Myocyte (in vitro differentiated cells): ENCODE measurements at regions not wholly inside any gene's neighbourhood (a gene's known extent, or its start where the extent isn't known, plus 50 kb on each side); places are given as distances from the start of the nearest gene placed in this dataset.

Experiments used
- DNase-seq: peaks from one replicate; pipeline ENCODE4 v3.0.0-alpha.2; 2012; ENCODE audit warnings: low read depth

- no peak for DNase-seq
These were observed 172.2 kb downstream of the OLFM4 start for GRCh38 chr13:53200498-53201453.

- no peak for DNase-seq
These were observed 173.0 kb downstream of the OLFM4 start for GRCh38 chr13:53201454-53202225.

- DNase-seq = no peak
These were observed 176.0 kb downstream of the OLFM4 start for GRCh38 chr13:53204598-53204997.

GRCh38 chr13:53206455-53206854 lies 177.8 kb downstream of the OLFM4 start:
- DNase-seq = no peak

- no peak for DNase-seq
These were observed 178.9 kb downstream of the OLFM4 start for GRCh38 chr13:53207556-53207955.

GRCh38 chr13:53214433-53214832 lies 185.8 kb downstream of the OLFM4 start:
- no peak for DNase-seq

DNA sequence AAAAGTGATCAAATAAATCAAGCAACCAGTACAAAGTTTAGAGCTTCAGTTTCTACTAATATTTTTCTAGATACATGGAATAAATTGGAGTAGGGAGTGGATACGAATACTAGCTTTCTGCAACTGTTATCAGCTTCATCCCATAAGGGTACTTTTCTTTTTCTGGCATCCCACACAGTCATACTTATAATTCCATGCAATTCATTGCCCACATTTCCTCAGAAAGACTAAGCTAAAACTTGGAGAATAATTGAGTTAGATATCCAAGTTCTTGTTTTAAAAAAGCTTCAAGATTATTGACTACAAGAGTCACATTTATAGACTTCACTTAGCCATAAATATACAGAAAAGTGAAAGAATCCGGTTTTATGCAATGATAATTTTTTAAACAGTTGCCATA lies 186.9 kb downstream of the OLFM4 start:
- no peak for DNase-seq

DNA sequence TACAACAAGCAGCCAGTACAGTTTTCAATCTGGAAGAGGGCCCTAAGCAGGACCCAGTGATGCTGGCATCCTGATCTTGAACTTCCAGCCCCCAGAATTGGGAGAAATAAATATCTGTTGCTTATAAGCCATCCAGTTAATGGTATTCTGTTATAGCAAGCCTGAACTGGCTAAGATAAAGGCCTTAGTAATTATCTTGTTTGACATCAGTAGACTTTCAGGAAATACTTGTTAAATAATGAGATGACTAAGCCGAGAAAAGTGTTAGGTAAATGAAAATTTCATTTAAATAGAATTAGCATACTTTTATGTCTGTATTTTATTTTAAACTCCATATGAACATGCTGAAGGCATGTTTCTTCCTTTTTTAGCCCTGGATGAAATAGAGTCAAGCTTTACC lies 188.2 kb downstream of the OLFM4 start:
- DNase-seq = no peak

GRCh38 chr13:53217194-53217593 lies 188.6 kb downstream of the OLFM4 start:
- DNase-seq = no peak

DNA sequence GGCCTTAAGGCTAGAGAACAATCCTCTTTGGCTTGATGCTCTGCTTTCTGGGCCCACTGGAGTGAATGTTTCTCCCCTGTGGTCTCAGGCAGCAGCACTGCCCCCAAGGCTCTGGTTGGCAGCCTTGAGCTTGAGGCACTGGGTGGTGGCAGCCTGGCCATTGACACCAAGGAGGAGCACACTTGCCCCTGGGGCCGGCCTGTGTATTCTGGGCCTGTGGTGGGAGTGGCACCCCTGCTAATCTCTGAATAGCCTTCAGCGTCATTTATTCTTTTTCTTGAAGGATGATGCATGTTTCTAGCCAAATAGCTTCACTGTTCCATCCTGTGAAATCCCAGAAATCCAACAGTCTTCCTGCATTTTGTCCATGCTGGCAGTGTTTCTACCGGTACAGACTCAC lies 191.4 kb downstream of the OLFM4 start:
- no peak for DNase-seq

- DNase-seq = no peak
These were observed 209.1 kb downstream of the OLFM4 start for GRCh38 chr13:53237696-53238095.

GRCh38 chr13:53238261-53238660 lies 209.6 kb downstream of the OLFM4 start:
- no peak for DNase-seq

GRCh38 chr13:53240401-53241025 lies 211.9 kb downstream of the OLFM4 start:
- no peak for DNase-seq

DNA sequence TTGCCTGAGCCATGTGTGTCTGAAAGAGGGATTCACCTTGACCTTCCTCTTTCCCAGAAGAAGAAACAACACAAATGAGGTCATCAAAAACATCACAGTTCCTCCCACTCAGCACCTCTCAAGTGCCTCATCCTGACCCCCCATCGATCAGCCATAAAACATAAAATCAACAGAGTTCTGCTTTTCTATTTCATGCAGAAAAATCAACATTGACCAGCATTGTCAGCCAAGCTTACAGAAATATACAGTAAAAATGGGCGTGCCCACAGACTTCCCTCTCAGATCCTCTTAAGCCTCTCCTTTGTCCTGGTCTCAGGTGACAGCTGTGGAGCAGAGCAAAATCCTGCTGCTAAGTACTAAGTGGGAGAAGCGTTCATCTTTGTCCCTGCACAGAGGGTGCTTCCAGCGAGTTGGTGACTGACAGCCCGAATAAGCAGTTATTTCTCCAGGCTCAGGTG lies 213.3 kb downstream of the OLFM4 start:
- DNase-seq = no peak

DNA sequence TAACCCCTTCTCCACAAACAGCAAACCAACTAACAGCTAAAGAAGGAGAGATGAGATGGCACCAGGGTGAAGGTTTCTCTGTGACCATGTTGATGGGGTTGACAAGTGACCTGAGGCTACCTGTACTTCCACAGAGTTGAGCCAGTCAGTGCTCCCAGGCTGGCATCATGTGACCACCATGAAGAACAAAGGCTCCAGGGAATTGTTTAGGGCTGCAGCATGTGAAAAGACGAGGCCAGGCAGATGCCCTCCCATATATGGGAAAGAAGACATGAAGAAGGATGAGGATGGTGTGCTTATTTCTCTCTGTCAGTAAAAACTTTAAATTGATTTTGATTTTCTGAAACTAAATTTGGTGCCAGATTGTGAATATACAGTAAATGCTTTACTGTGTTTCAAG lies 220.6 kb downstream of the OLFM4 start:
- no peak for DNase-seq

- DNase-seq = peak; percentile 66
These were observed 221.8 kb downstream of the OLFM4 start for GRCh38 chr13:53250272-53250875.

- no peak for DNase-seq
These were observed 222.4 kb downstream of the OLFM4 start for GRCh38 chr13:53250977-53251376.

DNA sequence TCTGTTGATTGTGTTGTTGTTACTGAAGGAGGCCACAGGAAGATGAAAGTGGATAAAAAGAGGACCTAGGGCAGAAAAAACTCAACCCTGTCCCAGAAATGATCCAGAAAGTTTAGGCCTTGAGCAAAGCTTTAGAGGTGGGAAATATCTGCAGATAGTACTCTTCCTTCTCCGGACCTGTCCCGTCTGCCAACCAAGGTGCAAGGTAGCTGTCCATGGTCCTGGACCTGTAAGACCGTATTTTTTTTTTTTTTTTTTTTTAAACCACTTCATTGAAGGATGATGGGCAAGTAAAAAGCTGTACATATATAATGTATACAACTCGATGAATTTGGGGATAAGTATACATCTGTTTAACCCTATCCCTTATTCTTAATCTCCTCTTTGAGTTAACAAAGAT lies 225.9 kb downstream of the OLFM4 start:
- DNase-seq = no peak

DNA sequence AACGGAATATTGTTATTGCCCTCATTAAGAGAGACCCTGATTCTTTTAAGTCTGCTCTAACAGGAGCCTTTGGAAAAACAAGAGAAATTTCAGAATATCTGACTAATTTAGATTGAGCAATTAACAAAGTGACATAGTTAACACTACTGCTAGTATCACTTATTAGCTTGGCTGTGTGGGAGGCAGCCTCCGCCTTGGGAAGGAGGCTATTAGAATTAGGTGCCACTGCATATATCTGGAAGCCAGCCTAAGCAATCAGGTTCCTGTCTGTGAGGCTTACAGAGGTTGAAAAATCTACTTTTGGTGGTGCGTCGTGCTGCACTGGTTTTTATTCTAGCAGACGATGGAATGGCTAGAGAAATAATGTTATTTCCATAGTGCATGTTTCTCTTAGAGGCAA lies 227.2 kb downstream of the OLFM4 start:
- DNase-seq = no peak

- no peak for DNase-seq
These were observed 232.0 kb downstream of the OLFM4 start for GRCh38 chr13:53260594-53260993.

- no peak for DNase-seq
These were observed 236.3 kb downstream of the OLFM4 start for GRCh38 chr13:53264751-53265385.
